ENCODE measurements at regions not wholly inside any gene's neighbourhood (a gene's known extent, or its start where the extent isn't known, plus 50 kb on each side); places are given as distances from the start of the nearest gene placed in this dataset.

GRCh38 chr5:89060768-89061167, 177.8 kb upstream of the MEF2C start:
- H3K4me1 Mint-ChIP-seq (ENCODE audit: low read depth, unreplicated experiment): no peaks in the 10 kb centered on the region
- H3K9me3 Mint-ChIP-seq (ENCODE audit: unreplicated experiment): no peaks in the 10 kb centered on the region
- no peak for TF ChIP-seq CTCF (IDR thresholded peaks at IDR 0.05; ENCODE audit: partially characterized antibody, unreplicated experiment)
- H3K4me3 Mint-ChIP-seq (ENCODE audit: unreplicated experiment): no peak overlapping the region
- H3K36me3 Mint-ChIP-seq (ENCODE audit: unreplicated experiment): no peaks in the 10 kb centered on the region
- no peaks in the 10 kb centered on the region for H3K27me3 Mint-ChIP-seq (ENCODE audit: unreplicated experiment)
- DNase-seq: no peak
- no peak overlapping the region for H3K27ac Mint-ChIP-seq (ENCODE audit: unreplicated experiment)

- Mint-ChIP-seq H3K9me3 (ENCODE audit: unreplicated experiment) (no peaks in the 10 kb centered on the region), H3K27me3 (ENCODE audit: unreplicated experiment) (no peaks in the 10 kb centered on the region), H3K27ac (ENCODE audit: unreplicated experiment) (no peak overlapping the region), H3K36me3 (ENCODE audit: unreplicated experiment) (no peaks in the 10 kb centered on the region), H3K4me3 (ENCODE audit: unreplicated experiment) (no peak overlapping the region), H3K4me1 (ENCODE audit: low read depth, unreplicated experiment) (peaks cover 2% of the 10 kb centered on the region)
- TF ChIP-seq CTCF (IDR thresholded peaks at IDR 0.05; ENCODE audit: partially characterized antibody, unreplicated experiment): no peak
- DNase-seq: no peak
Measured at GRCh38 chr5:89059274-89059673, 176.3 kb upstream of the MEF2C start.

- Mint-ChIP-seq H3K9me3 (ENCODE audit: unreplicated experiment) (peaks cover 2% of the 10 kb centered on the region), H3K4me1 (ENCODE audit: low read depth, unreplicated experiment) (peaks cover 7% of the 10 kb centered on the region), H3K4me3 (ENCODE audit: unreplicated experiment) (no peak overlapping the region), H3K27me3 (ENCODE audit: unreplicated experiment) (no peaks in the 10 kb centered on the region), H3K27ac (ENCODE audit: unreplicated experiment) (no peak overlapping the region), H3K36me3 (ENCODE audit: unreplicated experiment) (peaks cover 3% of the 10 kb centered on the region)
- no peak for TF ChIP-seq CTCF (IDR thresholded peaks at IDR 0.05; ENCODE audit: partially characterized antibody, unreplicated experiment)
- no peak for DNase-seq
Measured at GRCh38 chr5:89055695-89056085, 172.7 kb upstream of the MEF2C start.

GRCh38 chr5:89055015-89055694, 172.2 kb upstream of the MEF2C start:
- peaks cover 4% of the 10 kb centered on the region for H3K9me3 Mint-ChIP-seq (ENCODE audit: unreplicated experiment)
- no peak overlapping the region for H3K27ac Mint-ChIP-seq (ENCODE audit: unreplicated experiment)

More at GRCh38 chr5:89055015-89055694, 172.2 kb upstream of the MEF2C start:
- Mint-ChIP-seq H3K4me3 (ENCODE audit: unreplicated experiment) (no peak overlapping the region), H3K4me1 (ENCODE audit: low read depth, unreplicated experiment) (peaks cover 7% of the 10 kb centered on the region), H3K36me3 (ENCODE audit: unreplicated experiment) (peaks cover 9% of the 10 kb centered on the region), H3K27me3 (ENCODE audit: unreplicated experiment) (no peaks in the 10 kb centered on the region)
- no peak for DNase-seq
- no peak for TF ChIP-seq CTCF (IDR thresholded peaks at IDR 0.05; ENCODE audit: partially characterized antibody, unreplicated experiment)
